Endothelial cell of umbilical vein (primary cell): ENCODE measurements at regions not wholly inside any gene's neighbourhood (a gene's known extent, or its start where the extent isn't known, plus 50 kb on each side); places are given as distances from the start of the nearest gene placed in this dataset.

ENCODE experiments used
- BruUV-seq: library from RNA; stranded (reverse); fragments of 400-500 nt; replicated peaks from 2 replicates; lab custom pipeline; 2021; lab: Mats Ljungman, UMichigan
- CTCF ChIA-PET: fragments of 300-600, 350-600 bp; sonication (Branson Sonifier 250); formaldehyde crosslinking; loops from one replicate; lab custom pipeline; 2021; ENCODE audit warnings: antibody characterized with exemption, inconsistent platforms; lab: Charles Lee
- POLR2A ChIA-PET: fragments of 300-600, 350-600 bp; sonication (Branson Sonifier 250); formaldehyde crosslinking; loops from one replicate; lab custom pipeline; 2021; ENCODE audit warnings: antibody characterized with exemption, inconsistent platforms; lab: Charles Lee
- DNase-seq: peaks from one replicate; pipeline ENCODE4 v3.0.0-alpha.2; 2011; ENCODE audit warnings: low read depth, low spot score
- FAIRE-seq: peaks from 2 replicates; lab custom pipeline; 2011; peaks lifted over from hg19 to GRCh38; lab: Jason Lieb, UNC
- H2AFZ ChIP-seq: 2 replicates; pipeline ENCODE4 v1.6.0; 2012; ENCODE audit warnings: low read depth, low read length, control low read depth, inconsistent platforms
- H3K27ac ChIP-seq: 2 replicates; pipeline ENCODE4 v1.5.1; 2011; ENCODE audit warnings: low read depth, mild to moderate bottlenecking, control low read depth, low read length, moderate library complexity; ENCODE audit not compliant: insufficient read depth
- H3K27me3 ChIP-seq, 2 experiments: 2 replicates each; pipeline versions ENCODE4 v1.6.0 to v1.6.1; 2011; ENCODE audit warnings: low read length in 2 of 2, mixed read lengths in 1 of 2; ENCODE audit not compliant: control insufficient read depth in 2 of 2, insufficient read depth in 2 of 2
- H3K36me3 ChIP-seq, 2 experiments: 2 replicates in 1 of 2; 3 replicates in 1 of 2; pipeline ENCODE4 v1.5.1; 2011; ENCODE audit warnings: low read length in 2 of 2, mild to moderate bottlenecking in 1 of 2, moderate library complexity in 1 of 2; ENCODE audit not compliant: control insufficient read depth in 2 of 2, insufficient read depth in 2 of 2; ENCODE audit errors: extremely low read depth in 1 of 2
- H3K4me1 ChIP-seq: 3 replicates; pipeline ENCODE4 v1.5.1; 2011; ENCODE audit warnings: mild to moderate bottlenecking, low read length; ENCODE audit not compliant: control insufficient read depth, insufficient read depth; ENCODE audit errors: extremely low read depth
- H3K4me2 ChIP-seq: 2 replicates; pipeline ENCODE4 v1.6.1; 2011; ENCODE audit warnings: low read length, control low read depth, mixed read lengths; ENCODE audit not compliant: insufficient read depth
- H3K4me3 ChIP-seq, 3 experiments: fragments of 200-600 bp in 1 of 3; sonication (generic), shearing (Covaris generic) in 1 of 3; replicated peaks in 1 of 3; 2 replicates each; pipeline ENCODE4 v1.5.1; 2011 to 2016; ENCODE audit warnings: control low read depth in 3 of 3, low read length in 3 of 3, mild to moderate bottlenecking in 2 of 3, inconsistent platforms in 1 of 3, low read depth in 1 of 3, moderate library complexity in 1 of 3; ENCODE audit not compliant: insufficient read depth in 1 of 3
- H3K79me2 ChIP-seq: 2 replicates; pipeline ENCODE4 v1.6.0; 2012; ENCODE audit warnings: low read length, inconsistent platforms; ENCODE audit not compliant: control insufficient read depth, insufficient read depth
- H3K9ac ChIP-seq: replicated peaks from 2 replicates; pipeline ENCODE3; 2011; ENCODE audit warnings: low read length, control low read depth; ENCODE audit not compliant: insufficient read depth; ENCODE audit errors: extremely low read depth
- H3K9me1 ChIP-seq: replicated peaks from 3 replicates; pipeline ENCODE4 v1.6.0; 2011; ENCODE audit warnings: mild to moderate bottlenecking, low read length; ENCODE audit not compliant: control insufficient read depth, insufficient read depth; ENCODE audit errors: extremely low read depth
- H3K9me3 ChIP-seq: replicated peaks from 2 replicates; pipeline ENCODE4 v1.5.1; 2012; ENCODE audit warnings: low read length, inconsistent platforms; ENCODE audit not compliant: control insufficient read depth, insufficient read depth
- H4K20me1 ChIP-seq: replicated peaks from 2 replicates; pipeline ENCODE3; 2011; ENCODE audit warnings: mild to moderate bottlenecking, low read length; ENCODE audit not compliant: control insufficient read depth, insufficient read depth; ENCODE audit errors: extremely low read depth
- CTCF ChIP-seq, 2 donors: IDR thresholded peaks; 1 replicate in 1 of 2; 2 replicates in 1 of 2; pipeline ENCODE4 v1.5.1; 2011; ENCODE audit warnings: low read length in 2 of 2, mild to moderate bottlenecking in 2 of 2, moderate library complexity in 2 of 2, control low read depth in 1 of 2, inconsistent platforms in 1 of 2, low read depth in 1 of 2; ENCODE audit not compliant: insufficient read depth in 1 of 2; ENCODE audit errors: extremely low read depth in 1 of 2
- EZH2 ChIP-seq: IDR thresholded peaks from 2 replicates; pipeline ENCODE4 v1.6.1; 2012; ENCODE audit warnings: borderline replicate concordance, low read depth, mild to moderate bottlenecking, moderate library complexity, low read length, inconsistent platforms; ENCODE audit not compliant: severe bottlenecking
- FOS ChIP-seq: IDR thresholded peaks from 2 replicates; pipeline ENCODE4 v1.6.1; 2011; ENCODE audit warnings: mild to moderate bottlenecking, low read length, moderate library complexity, borderline replicate concordance; ENCODE audit not compliant: insufficient read depth
- GATA2 ChIP-seq: IDR thresholded peaks from 2 replicates; pipeline ENCODE4 v1.7.0; 2011; ENCODE audit warnings: low read depth, mild to moderate bottlenecking, moderate library complexity, mixed read lengths, low read length; ENCODE audit not compliant: insufficient read length, insufficient read depth
- JUN ChIP-seq: IDR thresholded peaks from 2 replicates; pipeline ENCODE4 v1.6.1; 2011; ENCODE audit warnings: borderline replicate concordance, low read depth; ENCODE audit not compliant: insufficient read length, insufficient read depth
- MAX ChIP-seq: IDR thresholded peaks from 2 replicates; pipeline ENCODE4 v1.6.1; 2011; ENCODE audit not compliant: insufficient read depth, insufficient read length
- MYC ChIP-seq: IDR thresholded peaks from one replicate; pipeline ENCODE4 v1.6.1; 2011; ENCODE audit warnings: mild to moderate bottlenecking, low read depth, low read length
- POLR2A ChIP-seq: IDR thresholded peaks from 2 replicates; pipeline ENCODE4 v1.6.1; 2012; ENCODE audit warnings: low read depth, mild to moderate bottlenecking, control low read depth, low read length
- POLR2AphosphoS5 ChIP-seq: IDR thresholded peaks from 2 replicates; pipeline ENCODE4 v1.6.1; 2012; ENCODE audit warnings: low read depth, mild to moderate bottlenecking, control low read depth, low read length, moderate library complexity; ENCODE audit not compliant: insufficient read depth
- dilution Hi-C: fragments of 300-500 bp; cut with MboI; formaldehyde crosslinking; loops from one replicate; pipeline ENCODE4 v1.15.0; 2019; ENCODE audit warnings: low sequenced_read_pairs; ENCODE audit not compliant: extremely low pct_ligation_motif_present
- intact Hi-C: fragments of 100-400 bp; cut with micrococcal nuclease; formaldehyde crosslinking; loops from one replicate; pipeline ENCODE4 v1.10.0; 2022

GRCh38 chr4:31383767-31384166, 663.6 kb downstream of the PCDH7 start:
- Histone ChIP-seq H4K20me1 (no peaks in the 10 kb centered on the region), H3K4me3 (no peak overlapping the region), H3K27ac (no peak overlapping the region), H3K9me3 (no peaks in the 10 kb centered on the region), H3K36me3 (no peaks in the 10 kb centered on the region), H3K9ac (no peak overlapping the region), H3K9me1 (no peaks in the 10 kb centered on the region), H3K4me1 (no peaks in the 10 kb centered on the region), H3K4me2 (no peak overlapping the region), H2AFZ (no peak overlapping the region), H3K79me2 (no peaks in the 10 kb centered on the region), H3K27me3 (no peaks in the 10 kb centered on the region)
- dilution Hi-C loops, result no loop called here
- FAIRE-seq (no peak), DNase-seq (no peak)
- no TSS peak for BruUV-seq
- ChIA-PET CTCF (interaction anchor here (1.0 kb wide), 1 partner anchor 670 kb away, joined by 3 read pairs; no protein-coding TSS in a partner anchor), POLR2A (no interaction called here)
- TF ChIP-seq CTCF (IDR thresholded peaks at IDR 0.05; ENCODE audit: extremely low read depth in 1 of 2, insufficient read depth in 1 of 2, low read depth in 1 of 2, low read length in 2 of 2), result no peak
- no peak for TF ChIP-seq EZH2
- TF ChIP-seq POLR2AphosphoS5, result no peak
- TF ChIP-seq FOS, result no peak
- no peak for TF ChIP-seq MYC
- no peak for TF ChIP-seq POLR2A
- no peak for TF ChIP-seq MAX
- no peak for TF ChIP-seq JUN
- TF ChIP-seq GATA2, result no peak
- intact Hi-C loops, result no loop called here
